Stimulated activated CD8-positive, alpha-beta memory T cell treated with anti-CD3 and anti-CD28 coated beads, Interleukin-15, amount 100 ng/mL, for 48 hours (primary cell): ENCODE measurements at regions not wholly inside any gene's neighbourhood (a gene's known extent, or its start where the extent isn't known, plus 50 kb on each side); places are given as distances from the start of the nearest gene placed in this dataset.
"Not testable (repeated sequence)": the region's sequence is repeated elsewhere in the genome, so short reads cannot be mapped to it uniquely, and the experiment has no call there.

Experiments used
- DNase-seq, 2 donors: peaks; one replicate each; pipeline ENCODE4 v3.0.0-alpha.2; 2020; ENCODE audit warnings: low read depth in 2 of 2

- no peak for DNase-seq
Measured at GRCh38 chr5:42242210-42242609, 181.0 kb upstream of the GHR start.

GRCh38 chr5:42242881-42243485, 180.3 kb upstream of the GHR start:
- DNase-seq = no peak

GRCh38 chr5:42252306-42252705, 170.9 kb upstream of the GHR start:
- DNase-seq = no peak

GRCh38 chr5:42259914-42260313, 163.3 kb upstream of the GHR start:
- DNase-seq = not testable (repeated sequence)

- DNase-seq = no peak
Measured at GRCh38 chr5:42267091-42267490, 156.1 kb upstream of the GHR start.

- DNase-seq = not testable (repeated sequence)
Measured at GRCh38 chr5:42268170-42268569, 155.1 kb upstream of the GHR start.

GRCh38 chr5:42268630-42269029, 154.6 kb upstream of the GHR start:
- no peak for DNase-seq

GRCh38 chr5:42270771-42271170, 152.5 kb upstream of the GHR start:
- DNase-seq = no peak

GRCh38 chr5:42274913-42275312, 148.3 kb upstream of the GHR start:
- DNase-seq = no peak

GRCh38 chr5:42277293-42277692, 145.9 kb upstream of the GHR start:
- no peak for DNase-seq

GRCh38 chr5:42284584-42284983, 138.7 kb upstream of the GHR start:
- no peak for DNase-seq

GRCh38 chr5:42285230-42285629, 138.0 kb upstream of the GHR start:
- DNase-seq = no peak

GRCh38 chr5:42300496-42300895, 122.7 kb upstream of the GHR start:
- DNase-seq = no peak

- DNase-seq = no peak
Measured at GRCh38 chr5:42301349-42301748, 121.9 kb upstream of the GHR start.

- no peak for DNase-seq
Measured at GRCh38 chr5:42302186-42302585, 121.1 kb upstream of the GHR start.

GRCh38 chr5:42306287-42306686, 117.0 kb upstream of the GHR start:
- DNase-seq = no peak

GRCh38 chr5:42309865-42310264, 113.4 kb upstream of the GHR start:
- DNase-seq = no peak

GRCh38 chr5:42315214-42315613, 108.0 kb upstream of the GHR start:
- no peak for DNase-seq

- DNase-seq = no peak
Measured at GRCh38 chr5:42317575-42317974, 105.7 kb upstream of the GHR start.

- DNase-seq = not testable (repeated sequence)
Measured at GRCh38 chr5:42319546-42319945, 103.7 kb upstream of the GHR start.

- DNase-seq = no peak
Measured at GRCh38 chr5:42321785-42322184, 101.5 kb upstream of the GHR start.

GRCh38 chr5:42337143-42337542, 86.1 kb upstream of the GHR start:
- DNase-seq = no peak

- no peak for DNase-seq
Measured at GRCh38 chr5:42337607-42338006, 85.6 kb upstream of the GHR start.

GRCh38 chr5:42338136-42338535, 85.1 kb upstream of the GHR start:
- DNase-seq = no peak
